HepG2 (cell line): ENCODE measurements at regions not wholly inside any gene's neighbourhood (a gene's known extent, or its start where the extent isn't known, plus 50 kb on each side); places are given as distances from the start of the nearest gene placed in this dataset.

ENCODE experiments used
- BHLHE40 ChIP-seq: IDR thresholded peaks from 2 replicates; pipeline ENCODE4 v1.6.1; 2011; ENCODE audit warnings: low read length, improper control_type of control experiment
- HDAC1 ChIP-seq: sonication (generic); formaldehyde crosslinking; IDR thresholded peaks from 2 replicates; pipeline ENCODE4 v1.5.1; 2020; ENCODE audit warnings: mild to moderate bottlenecking, missing genetic modification reagents
- HMG20B ChIP-seq: conservative IDR thresholded peaks from 2 replicates; pipeline ENCODE4 v1.6.1; 2016; ENCODE audit warnings: missing genetic modification reagents, missing compliant biosample characterization
- JDP2 ChIP-seq: sonication (generic); formaldehyde crosslinking; IDR thresholded peaks from 2 replicates; pipeline ENCODE4 v1.8.1; 2022; ENCODE audit warnings: missing genetic modification reagents, borderline replicate concordance
- NR2C2 ChIP-seq: sonication (generic); formaldehyde crosslinking; IDR thresholded peaks from 2 replicates; pipeline ENCODE4 v1.4.0; 2020; ENCODE audit warnings: missing genetic modification reagents, mild to moderate bottlenecking, moderate library complexity, borderline replicate concordance
- SAP130 ChIP-seq: IDR thresholded peaks from 2 replicates; pipeline ENCODE4 v1.6.1; 2016; ENCODE audit warnings: low read depth
- SP5 ChIP-seq: IDR thresholded peaks from 2 replicates; pipeline ENCODE4 v1.6.1; 2016; ENCODE audit warnings: low read depth, borderline replicate concordance
- TCF7L2 ChIP-seq: IDR thresholded peaks from 2 replicates; pipeline ENCODE4 v1.6.1; 2011; ENCODE audit warnings: mild to moderate bottlenecking, low read depth, low read length, moderate library complexity
- ZBTB21 ChIP-seq: sonication (generic); formaldehyde crosslinking; IDR thresholded peaks from 2 replicates; pipeline ENCODE4 v1.4.0; 2020; ENCODE audit warnings: missing genetic modification reagents
- ZFYVE20 ChIP-seq: sonication (generic); formaldehyde crosslinking; IDR thresholded peaks from 2 replicates; pipeline ENCODE4 v1.8.0; 2023; ENCODE audit warnings: low read depth, mild to moderate bottlenecking, moderate library complexity, missing genetic modification reagents, borderline replicate concordance
- ZNF12 ChIP-seq: sonication (generic); formaldehyde crosslinking; IDR thresholded peaks from 2 replicates; pipeline ENCODE4 v1.5.0; 2020; ENCODE audit warnings: missing genetic modification reagents
- ZNF121 ChIP-seq: sonication (generic); formaldehyde crosslinking; IDR thresholded peaks from 2 replicates; pipeline ENCODE4 v1.5.0; 2020; ENCODE audit warnings: mild to moderate bottlenecking, missing genetic modification reagents
- ZNF207 ChIP-seq: fragments of 450-650 bp; IDR thresholded peaks from 2 replicates; pipeline ENCODE4 v1.6.1; 2016; ENCODE audit warnings: antibody characterized with exemption, borderline replicate concordance
- ZNF446 ChIP-seq: sonication (generic); formaldehyde crosslinking; IDR thresholded peaks from 2 replicates; pipeline ENCODE4 v1.5.0; 2020; ENCODE audit warnings: mild to moderate bottlenecking, missing genetic modification reagents
- ZNF746 ChIP-seq: sonication (generic); formaldehyde crosslinking; IDR thresholded peaks from 2 replicates; pipeline ENCODE4 v1.8.0; 2022; ENCODE audit warnings: mild to moderate bottlenecking, missing genetic modification reagents
- TF ChIP-seq, protein P1 (sequence below): sonication (generic); formaldehyde crosslinking; IDR thresholded peaks from 2 replicates; pipeline ENCODE4 v1.4.0; 2020; ENCODE audit warnings: low read depth, mild to moderate bottlenecking, missing genetic modification reagents
- TF ChIP-seq, protein P2 (sequence below): sonication (generic); formaldehyde crosslinking; IDR thresholded peaks from 2 replicates; pipeline ENCODE4 v1.8.0; 2022; ENCODE audit warnings: missing genetic modification reagents, mild to moderate bottlenecking, inconsistent platforms, borderline replicate concordance
- TF ChIP-seq, protein P3 (sequence below): sonication (generic); formaldehyde crosslinking; IDR thresholded peaks from 2 replicates; pipeline ENCODE4 v1.4.0; 2020; ENCODE audit warnings: missing genetic modification reagents
- TF ChIP-seq, protein P4 (sequence below): IDR thresholded peaks from 2 replicates; pipeline ENCODE4 v1.6.1; 2016
- TF ChIP-seq, protein P5 (sequence below): sonication (generic); formaldehyde crosslinking; IDR thresholded peaks from 2 replicates; pipeline ENCODE4 v1.4.0; 2020; ENCODE audit warnings: missing genetic modification reagents, borderline replicate concordance
- TF ChIP-seq, protein P6 (sequence below): sonication (generic); formaldehyde crosslinking; IDR thresholded peaks from 2 replicates; pipeline ENCODE4 v1.5.0; 2020; ENCODE audit warnings: mild to moderate bottlenecking, missing genetic modification reagents

DNA sequence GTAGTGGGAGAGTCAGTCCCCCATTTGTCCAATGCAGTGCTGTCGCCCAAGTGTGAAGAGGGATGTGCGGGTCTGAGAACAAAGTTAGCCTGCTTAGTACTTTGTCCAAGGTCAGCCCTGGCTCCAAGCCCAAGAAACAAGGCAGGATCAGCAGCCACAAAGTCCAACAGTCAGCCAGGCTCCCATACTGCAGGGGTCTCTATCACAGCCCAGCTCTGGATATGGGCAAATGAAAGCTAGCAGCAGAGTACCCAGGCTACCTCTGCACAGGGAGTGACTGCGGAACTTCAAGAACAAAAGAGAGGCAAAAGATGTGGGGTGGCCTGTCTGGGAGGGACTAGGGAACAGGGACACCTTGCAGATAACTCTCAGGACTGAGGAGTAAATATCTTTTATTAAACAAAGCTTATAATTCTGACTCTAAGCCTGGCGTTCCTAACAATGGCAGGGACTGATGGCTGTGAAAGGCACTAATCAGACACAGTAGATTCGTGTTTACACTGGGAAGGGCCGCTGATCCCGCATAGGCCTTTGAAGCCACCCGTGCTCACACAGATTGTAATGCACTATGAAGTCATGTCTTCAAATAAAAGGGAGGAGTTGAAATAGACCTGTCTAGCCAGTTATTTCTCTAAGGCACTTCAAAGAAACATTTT, 91.0 kb upstream of the EEA1 start (continued):
- TF ChIP-seq SP5 (CRISPR knock-in tag) (peak; percentile 97), ZFYVE20 (CRISPR knock-in tag) (no peak), ZNF746 (CRISPR knock-in tag) (no peak; the same call in 1 of the 2 replicates), JDP2 (no peak; the same call in 1 of the 2 replicates), SAP130 (CRISPR knock-in tag) (peak; percentile 83; the same call in 1 of the 2 replicates), ZNF207 (no peak), HMG20B (peak; percentile 76), ZNF12 (CRISPR knock-in tag) (no peak), ZNF446 (CRISPR knock-in tag) (no peak), TCF7L2 (peak; percentile 93), BHLHE40 (peak; percentile 81), HDAC1 (CRISPR knock-in tag) (0 out of 2 replicates have a peak, but pooled peaks have one; percentile 64), ZNF121 (peak; percentile 39; the same call in 1 of the 2 replicates), NR2C2 (CRISPR knock-in tag) (peak; percentile 30; the same call in 1 of the 2 replicates), ZBTB21 (peak; percentile 79)
- TF ChIP-seq, protein P1, sequence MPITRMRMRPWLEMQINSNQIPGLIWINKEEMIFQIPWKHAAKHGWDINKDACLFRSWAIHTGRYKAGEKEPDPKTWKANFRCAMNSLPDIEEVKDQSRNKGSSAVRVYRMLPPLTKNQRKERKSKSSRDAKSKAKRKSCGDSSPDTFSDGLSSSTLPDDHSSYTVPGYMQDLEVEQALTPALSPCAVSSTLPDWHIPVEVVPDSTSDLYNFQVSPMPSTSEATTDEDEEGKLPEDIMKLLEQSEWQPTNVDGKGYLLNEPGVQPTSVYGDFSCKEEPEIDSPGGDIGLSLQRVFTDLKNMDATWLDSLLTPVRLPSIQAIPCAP (CRISPR knock-in tag): no peak
- TF ChIP-seq, protein P2, sequence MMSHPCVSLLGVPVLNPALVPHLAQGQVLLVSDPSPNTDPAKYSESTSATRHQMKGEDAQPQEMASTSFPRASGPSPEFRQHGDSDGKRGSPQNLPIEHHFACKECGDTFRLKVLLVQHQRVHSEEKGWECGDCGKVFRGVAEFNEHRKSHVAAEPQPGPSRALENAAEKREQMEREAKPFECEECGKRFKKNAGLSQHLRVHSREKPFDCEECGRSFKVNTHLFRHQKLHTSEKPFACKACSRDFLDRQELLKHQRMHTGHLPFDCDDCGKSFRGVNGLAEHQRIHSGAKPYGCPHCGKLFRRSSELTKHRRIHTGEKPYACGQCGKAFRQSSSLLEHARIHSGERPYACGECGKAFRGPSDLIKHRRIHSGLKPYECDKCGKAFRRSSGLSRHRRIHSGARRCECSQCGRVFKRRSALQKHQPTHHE (CRISPR knock-in tag): 0 out of 2 replicates have a peak, but pooled peaks have one; percentile 6
- TF ChIP-seq, protein P3, sequence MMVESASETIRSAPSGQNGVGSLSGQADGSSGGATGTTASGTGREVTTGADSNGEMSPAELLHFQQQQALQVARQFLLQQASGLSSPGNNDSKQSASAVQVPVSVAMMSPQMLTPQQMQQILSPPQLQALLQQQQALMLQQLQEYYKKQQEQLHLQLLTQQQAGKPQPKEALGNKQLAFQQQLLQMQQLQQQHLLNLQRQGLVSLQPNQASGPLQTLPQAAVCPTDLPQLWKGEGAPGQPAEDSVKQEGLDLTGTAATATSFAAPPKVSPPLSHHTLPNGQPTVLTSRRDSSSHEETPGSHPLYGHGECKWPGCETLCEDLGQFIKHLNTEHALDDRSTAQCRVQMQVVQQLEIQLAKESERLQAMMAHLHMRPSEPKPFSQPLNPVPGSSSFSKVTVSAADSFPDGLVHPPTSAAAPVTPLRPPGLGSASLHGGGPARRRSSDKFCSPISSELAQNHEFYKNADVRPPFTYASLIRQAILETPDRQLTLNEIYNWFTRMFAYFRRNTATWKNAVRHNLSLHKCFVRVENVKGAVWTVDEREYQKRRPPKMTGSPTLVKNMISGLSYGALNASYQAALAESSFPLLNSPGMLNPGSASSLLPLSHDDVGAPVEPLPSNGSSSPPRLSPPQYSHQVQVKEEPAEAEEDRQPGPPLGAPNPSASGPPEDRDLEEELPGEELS (CRISPR knock-in tag): peak; percentile 81
- TF ChIP-seq, protein P4, sequence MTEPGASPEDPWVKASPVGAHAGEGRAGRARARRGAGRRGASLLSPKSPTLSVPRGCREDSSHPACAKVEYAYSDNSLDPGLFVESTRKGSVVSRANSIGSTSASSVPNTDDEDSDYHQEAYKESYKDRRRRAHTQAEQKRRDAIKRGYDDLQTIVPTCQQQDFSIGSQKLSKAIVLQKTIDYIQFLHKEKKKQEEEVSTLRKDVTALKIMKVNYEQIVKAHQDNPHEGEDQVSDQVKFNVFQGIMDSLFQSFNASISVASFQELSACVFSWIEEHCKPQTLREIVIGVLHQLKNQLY (CRISPR knock-in tag): peak; percentile 35; the same call in 1 of the 2 replicates
- TF ChIP-seq, protein P5, sequence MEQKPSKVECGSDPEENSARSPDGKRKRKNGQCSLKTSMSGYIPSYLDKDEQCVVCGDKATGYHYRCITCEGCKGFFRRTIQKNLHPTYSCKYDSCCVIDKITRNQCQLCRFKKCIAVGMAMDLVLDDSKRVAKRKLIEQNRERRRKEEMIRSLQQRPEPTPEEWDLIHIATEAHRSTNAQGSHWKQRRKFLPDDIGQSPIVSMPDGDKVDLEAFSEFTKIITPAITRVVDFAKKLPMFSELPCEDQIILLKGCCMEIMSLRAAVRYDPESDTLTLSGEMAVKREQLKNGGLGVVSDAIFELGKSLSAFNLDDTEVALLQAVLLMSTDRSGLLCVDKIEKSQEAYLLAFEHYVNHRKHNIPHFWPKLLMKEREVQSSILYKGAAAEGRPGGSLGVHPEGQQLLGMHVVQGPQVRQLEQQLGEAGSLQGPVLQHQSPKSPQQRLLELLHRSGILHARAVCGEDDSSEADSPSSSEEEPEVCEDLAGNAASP: peak; percentile 56; the same call in 1 of the 2 replicates
- TF ChIP-seq, protein P6, sequence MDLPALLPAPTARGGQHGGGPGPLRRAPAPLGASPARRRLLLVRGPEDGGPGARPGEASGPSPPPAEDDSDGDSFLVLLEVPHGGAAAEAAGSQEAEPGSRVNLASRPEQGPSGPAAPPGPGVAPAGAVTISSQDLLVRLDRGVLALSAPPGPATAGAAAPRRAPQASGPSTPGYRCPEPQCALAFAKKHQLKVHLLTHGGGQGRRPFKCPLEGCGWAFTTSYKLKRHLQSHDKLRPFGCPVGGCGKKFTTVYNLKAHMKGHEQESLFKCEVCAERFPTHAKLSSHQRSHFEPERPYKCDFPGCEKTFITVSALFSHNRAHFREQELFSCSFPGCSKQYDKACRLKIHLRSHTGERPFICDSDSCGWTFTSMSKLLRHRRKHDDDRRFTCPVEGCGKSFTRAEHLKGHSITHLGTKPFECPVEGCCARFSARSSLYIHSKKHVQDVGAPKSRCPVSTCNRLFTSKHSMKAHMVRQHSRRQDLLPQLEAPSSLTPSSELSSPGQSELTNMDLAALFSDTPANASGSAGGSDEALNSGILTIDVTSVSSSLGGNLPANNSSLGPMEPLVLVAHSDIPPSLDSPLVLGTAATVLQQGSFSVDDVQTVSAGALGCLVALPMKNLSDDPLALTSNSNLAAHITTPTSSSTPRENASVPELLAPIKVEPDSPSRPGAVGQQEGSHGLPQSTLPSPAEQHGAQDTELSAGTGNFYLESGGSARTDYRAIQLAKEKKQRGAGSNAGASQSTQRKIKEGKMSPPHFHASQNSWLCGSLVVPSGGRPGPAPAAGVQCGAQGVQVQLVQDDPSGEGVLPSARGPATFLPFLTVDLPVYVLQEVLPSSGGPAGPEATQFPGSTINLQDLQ (CRISPR knock-in tag): 0 out of 2 replicates have a peak, but pooled peaks have one; percentile 43
